Activated T-helper 1 cell treated with anti-CD3 and anti-CD28 coated beads, Interleukin-12 subunit alpha, Interleukin-12 subunit beta, Interleukin-2, Interleukin-4 antibody, amounts not matched to agents 30 ng/mL and 10 ng/mL and 1 ng/mL, durations not matched to agents 14 hours and 24 hours and 36 hours (primary cell): ENCODE measurements at regions not wholly inside any gene's neighbourhood (a gene's known extent, or its start where the extent isn't known, plus 50 kb on each side); places are given as distances from the start of the nearest gene placed in this dataset.
"Not testable (repeated sequence)": the region's sequence is repeated elsewhere in the genome, so short reads cannot be mapped to it uniquely, and the experiment has no call there.

ENCODE experiments used
- DNase-seq: peaks from one replicate; pipeline ENCODE4 v3.0.0; 2021; ENCODE audit warnings: low spot score
- H3K27ac Mint-ChIP-seq: one replicate; pipeline ENCODE4 v1.8.0; 2021; ENCODE audit warnings: mild to moderate bottlenecking, mixed read lengths
- H3K27me3 Mint-ChIP-seq: one replicate; pipeline ENCODE4 v1.8.0; 2022; ENCODE audit warnings: mild to moderate bottlenecking, moderate library complexity, mixed read lengths; ENCODE audit not compliant: insufficient read depth
- H3K36me3 Mint-ChIP-seq: one replicate; pipeline ENCODE4 v1.8.0; 2021; ENCODE audit warnings: low read depth, mixed read lengths
- H3K4me1 Mint-ChIP-seq: one replicate; pipeline ENCODE4 v1.8.0; 2021; ENCODE audit warnings: low read depth, mixed read lengths
- H3K4me3 Mint-ChIP-seq: one replicate; pipeline ENCODE4 v1.8.0; 2021; ENCODE audit warnings: mild to moderate bottlenecking, moderate library complexity, mixed read lengths
- H3K9me3 Mint-ChIP-seq: one replicate; pipeline ENCODE4 v1.8.0; 2021; ENCODE audit warnings: mixed read lengths
- intact Hi-C: fragments of 100-400 bp; cut with micrococcal nuclease; formaldehyde crosslinking; loops from one replicate; pipeline ENCODE4 v1.15.1; 2024

- peaks cover 7% of the 10 kb centered on the region for H3K4me1 Mint-ChIP-seq
Observed at GRCh38 chr1:9454494-9455066, 84.7 kb upstream of the SLC25A33 start.

GRCh38 chr1:9455487-9456234 lies 83.6 kb upstream of the SLC25A33 start:
- DNase-seq: peak; percentile 21
- intact Hi-C loops: loop anchor here (1.0 to 2.0 kb wide), 3 partner anchors 35 to 188 kb away; no protein-coding TSS in a partner anchor
- H3K27ac Mint-ChIP-seq: no peak overlapping the region
- peaks cover 7% of the 10 kb centered on the region for H3K4me1 Mint-ChIP-seq
- H3K9me3 Mint-ChIP-seq: no peaks in the 10 kb centered on the region
- peaks cover 14% of the 10 kb centered on the region for H3K27me3 Mint-ChIP-seq
- no peaks in the 10 kb centered on the region for H3K36me3 Mint-ChIP-seq
- H3K4me3 Mint-ChIP-seq: no peak overlapping the region

More at GRCh38 chr1:9454494-9455066, 84.7 kb upstream of the SLC25A33 start:
- Mint-ChIP-seq H3K27me3 (peaks cover 14% of the 10 kb centered on the region), H3K36me3 (no peaks in the 10 kb centered on the region), H3K27ac (no peak overlapping the region), H3K9me3 (no peaks in the 10 kb centered on the region), H3K4me3 (no peak overlapping the region)
- intact Hi-C loops: loop anchor here (1.0 to 2.0 kb wide), 3 partner anchors 36 to 187 kb away; no protein-coding TSS in a partner anchor
- no peak for DNase-seq

GRCh38 chr1:9456833-9457232 lies 82.4 kb upstream of the SLC25A33 start:
- Mint-ChIP-seq H3K36me3 (no peaks in the 10 kb centered on the region), H3K4me1 (peaks cover 7% of the 10 kb centered on the region), H3K27me3 (peaks cover 21% of the 10 kb centered on the region), H3K4me3 (no peak overlapping the region), H3K27ac (no peak overlapping the region), H3K9me3 (no peaks in the 10 kb centered on the region)
- intact Hi-C loops: no loop called here
- no peak for DNase-seq

GRCh38 chr1:9459816-9460407 lies 79.4 kb upstream of the SLC25A33 start:
- DNase-seq: no peak
- H3K9me3 Mint-ChIP-seq: no peaks in the 10 kb centered on the region
- H3K27ac Mint-ChIP-seq: no peak overlapping the region
- H3K4me3 Mint-ChIP-seq: no peak overlapping the region
- peaks cover 19% of the 10 kb centered on the region for H3K27me3 Mint-ChIP-seq
- H3K4me1 Mint-ChIP-seq: peaks cover 7% of the 10 kb centered on the region
- H3K36me3 Mint-ChIP-seq: no peaks in the 10 kb centered on the region
- intact Hi-C loops: no loop called here

GRCh38 chr1:9465640-9466039 lies 73.6 kb upstream of the SLC25A33 start:
- DNase-seq: no peak
- intact Hi-C loops: no loop called here
- Mint-ChIP-seq H3K27ac (no peak overlapping the region), H3K9me3 (no peaks in the 10 kb centered on the region), H3K4me3 (no peak overlapping the region), H3K4me1 (no peaks in the 10 kb centered on the region), H3K36me3 (no peaks in the 10 kb centered on the region), H3K27me3 (peaks cover 17% of the 10 kb centered on the region)

- H3K27ac Mint-ChIP-seq: no peak overlapping the region
- H3K4me1 Mint-ChIP-seq: no peaks in the 10 kb centered on the region
- H3K4me3 Mint-ChIP-seq: no peak overlapping the region
Observed at GRCh38 chr1:9466780-9467758, 72.2 kb upstream of the SLC25A33 start.

GRCh38 chr1:9469882-9470281 lies 69.4 kb upstream of the SLC25A33 start:
- H3K4me1 Mint-ChIP-seq, H3K9me3 Mint-ChIP-seq, H3K27ac Mint-ChIP-seq, H3K36me3 Mint-ChIP-seq, intact Hi-C loops, H3K4me3 Mint-ChIP-seq, DNase-seq: not testable (repeated sequence)
- H3K27me3 Mint-ChIP-seq: peaks cover 12% of the 10 kb centered on the region

More at GRCh38 chr1:9466780-9467758, 72.2 kb upstream of the SLC25A33 start:
- Mint-ChIP-seq H3K36me3 (no peaks in the 10 kb centered on the region), H3K9me3 (no peaks in the 10 kb centered on the region), H3K27me3 (peaks cover 12% of the 10 kb centered on the region)
- DNase-seq: no peak
- intact Hi-C loops: no loop called here

- intact Hi-C loops: no loop called here
- DNase-seq: no peak
- no peak overlapping the region for H3K27ac Mint-ChIP-seq
- H3K9me3 Mint-ChIP-seq: no peaks in the 10 kb centered on the region
- peaks cover 12% of the 10 kb centered on the region for H3K27me3 Mint-ChIP-seq
- H3K36me3 Mint-ChIP-seq: no peaks in the 10 kb centered on the region
- no peaks in the 10 kb centered on the region for H3K4me1 Mint-ChIP-seq
- H3K4me3 Mint-ChIP-seq: no peak overlapping the region
Observed at GRCh38 chr1:9471679-9472078, 67.6 kb upstream of the SLC25A33 start.

- Mint-ChIP-seq H3K27me3 (peaks cover 13% of the 10 kb centered on the region), H3K4me1 (no peaks in the 10 kb centered on the region), H3K9me3 (no peaks in the 10 kb centered on the region), H3K4me3 (no peak overlapping the region), H3K27ac (no peak overlapping the region), H3K36me3 (no peaks in the 10 kb centered on the region)
- intact Hi-C loops: no loop called here
- no peak for DNase-seq
Observed at GRCh38 chr1:9472386-9473031, 66.8 kb upstream of the SLC25A33 start.

GRCh38 chr1:9473032-9473807 lies 66.0 kb upstream of the SLC25A33 start:
- H3K27ac Mint-ChIP-seq: no peak overlapping the region
- intact Hi-C loops: no loop called here
- no peaks in the 10 kb centered on the region for H3K4me1 Mint-ChIP-seq
- H3K27me3 Mint-ChIP-seq: peaks cover 11% of the 10 kb centered on the region
- DNase-seq: no peak
- H3K36me3 Mint-ChIP-seq: no peaks in the 10 kb centered on the region
- H3K9me3 Mint-ChIP-seq: no peaks in the 10 kb centered on the region
- H3K4me3 Mint-ChIP-seq: no peak overlapping the region

- intact Hi-C loops: no loop called here
- Mint-ChIP-seq H3K27me3 (peaks cover 14% of the 10 kb centered on the region), H3K9me3 (no peaks in the 10 kb centered on the region), H3K4me1 (no peaks in the 10 kb centered on the region), H3K36me3 (no peaks in the 10 kb centered on the region), H3K27ac (no peak overlapping the region), H3K4me3 (no peak overlapping the region)
- DNase-seq: no peak
Observed at GRCh38 chr1:9475061-9475627, 64.1 kb upstream of the SLC25A33 start.
